GM23248 (cell line): ENCODE measurements at regions not wholly inside any gene's neighbourhood (a gene's known extent, or its start where the extent isn't known, plus 50 kb on each side); places are given as distances from the start of the nearest gene placed in this dataset.
"Not testable (repeated sequence)": the region's sequence is repeated elsewhere in the genome, so short reads cannot be mapped to it uniquely, and the experiment has no call there.

ENCODE experiments used
- DNase-seq: peaks from one replicate; pipeline ENCODE4 v3.0.0-alpha.2; 2015
- H2AFZ ChIP-seq: fragments of 200-600 bp; sonication (generic); 2 replicates; pipeline ENCODE4 v1.6.1; 2016; ENCODE audit warnings: antibody characterized with exemption
- H3F3A ChIP-seq: fragments of 200-600 bp; sonication (generic); 2 replicates; pipeline ENCODE4 v1.6.1; 2016; ENCODE audit warnings: mild to moderate bottlenecking, antibody characterized with exemption, mixed run types; ENCODE audit not compliant: insufficient read depth
- H3K27ac ChIP-seq: fragments of 200-600 bp; sonication (generic); 2 replicates; pipeline ENCODE4 v1.5.1; 2016; ENCODE audit warnings: mild to moderate bottlenecking
- H3K27me3 ChIP-seq: fragments of 200-600 bp; sonication (generic); replicated peaks from 2 replicates; pipeline ENCODE4 v1.6.1; 2016; ENCODE audit warnings: mild to moderate bottlenecking; ENCODE audit not compliant: insufficient read depth
- H3K36me3 ChIP-seq: fragments of 200-600 bp; sonication (generic); 2 replicates; pipeline ENCODE4 v1.6.1; 2016; ENCODE audit warnings: low read depth, mild to moderate bottlenecking
- H3K4me1 ChIP-seq: fragments of 200-600 bp; sonication (generic); 2 replicates; pipeline ENCODE4 v1.6.1; 2016; ENCODE audit warnings: mild to moderate bottlenecking; ENCODE audit not compliant: insufficient read depth
- H3K4me2 ChIP-seq: fragments of 200-600 bp; sonication (generic); one replicate; pipeline ENCODE4 v1.6.1; 2016; ENCODE audit warnings: mild to moderate bottlenecking; ENCODE audit not compliant: unreplicated experiment
- H3K4me3 ChIP-seq: fragments of 200-600 bp; sonication (generic); 2 replicates; pipeline ENCODE4 v1.5.1; 2016; ENCODE audit warnings: mild to moderate bottlenecking
- H3K79me2 ChIP-seq: fragments of 200-600 bp; sonication (generic); 2 replicates; pipeline ENCODE4 v1.6.1; 2016; ENCODE audit warnings: mild to moderate bottlenecking; ENCODE audit not compliant: insufficient read depth
- H3K9ac ChIP-seq: fragments of 200-600 bp; sonication (generic); 2 replicates; pipeline ENCODE4 v1.6.1; 2016; ENCODE audit warnings: mild to moderate bottlenecking
- H3K9me2 ChIP-seq: fragments of 200-600 bp; sonication (generic); 2 replicates; pipeline ENCODE4 v1.6.1; 2016; ENCODE audit warnings: mixed run types, mild to moderate bottlenecking, moderate library complexity; ENCODE audit not compliant: insufficient read depth
- H3K9me3 ChIP-seq: fragments of 200-600 bp; sonication (generic); one replicate; pipeline ENCODE4 v1.6.1; 2017; ENCODE audit warnings: low read depth
- H4K20me1 ChIP-seq: fragments of 200-600 bp; sonication (generic); 2 replicates; pipeline ENCODE4 v1.6.0; 2016; ENCODE audit not compliant: insufficient read depth
- EZH2 ChIP-seq: fragments of 200-600 bp; sonication (generic); IDR thresholded peaks from 2 replicates; pipeline ENCODE4 v1.6.1; 2018; ENCODE audit warnings: antibody characterized with exemption, mild to moderate bottlenecking; ENCODE audit not compliant: insufficient read depth, poor library complexity, severe bottlenecking
- EZH2phosphoT487 ChIP-seq: fragments of 200-600 bp; sonication (generic); IDR thresholded peaks from 2 replicates; pipeline ENCODE4 v1.6.1; 2018; ENCODE audit warnings: antibody characterized with exemption, moderate library complexity, mild to moderate bottlenecking, low read depth; ENCODE audit not compliant: insufficient read depth
- WGBS, 2 experiments: methylation state at CpG; one replicate each; pipeline ENCODE4 v1.1.6; 2015 to 2017; ENCODE audit warnings: low lambda C conversion rate in 2 of 2, low coverage in 1 of 2; ENCODE audit errors: missing lambda C conversion rate in 2 of 2; 5-methylcytosine and 5-hydroxymethylcytosine counted together
- in situ Hi-C: fragments of 300-500 bp; cut with MboI; formaldehyde crosslinking; loops from 2 replicates; pipeline ENCODE4 v1.15.0; 2020

DNA sequence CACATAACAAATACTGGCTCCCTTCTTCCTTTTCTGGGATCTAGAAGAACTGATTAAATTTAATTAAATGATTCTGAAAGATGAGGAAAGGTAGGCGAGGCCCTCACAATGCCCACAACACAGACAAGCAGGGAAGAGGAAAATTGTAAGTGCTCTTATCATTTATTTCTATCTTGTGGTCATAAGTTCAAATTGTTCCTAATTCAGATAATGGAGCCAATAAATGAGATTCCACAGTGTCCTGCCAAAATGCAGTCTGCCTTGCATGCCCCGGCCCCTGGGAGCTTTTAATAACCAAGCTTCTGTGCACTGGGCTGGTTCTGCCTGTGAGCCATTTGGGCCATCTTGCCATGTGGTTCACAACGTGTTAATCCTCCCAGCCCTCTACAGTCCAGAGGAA, 97.0 kb downstream of the CMC2 start:
- Histone ChIP-seq H3K36me3 (no peaks in the 10 kb centered on the region), H3K4me3 (no peak overlapping the region), H3F3A (no peaks in the 10 kb centered on the region), H3K27me3 (no peaks in the 10 kb centered on the region), H3K4me1 (no peaks in the 10 kb centered on the region), H3K4me2 (no peak overlapping the region), H3K27ac (no peak overlapping the region), H3K9ac (no peak overlapping the region), H2AFZ (no peak overlapping the region), H3K9me3 (no peaks in the 10 kb centered on the region), H3K9me2 (no peaks in the 10 kb centered on the region), H4K20me1 (no peaks in the 10 kb centered on the region), H3K79me2 (no peaks in the 10 kb centered on the region)
- no peak for DNase-seq
- in situ Hi-C loops = no loop called here
- TF ChIP-seq EZH2phosphoT487 (no peak), EZH2 (no peak)
- WGBS, 2 experiments = 19 to 22% methylated on average over 3 of the region's 3 CpGs

DNA sequence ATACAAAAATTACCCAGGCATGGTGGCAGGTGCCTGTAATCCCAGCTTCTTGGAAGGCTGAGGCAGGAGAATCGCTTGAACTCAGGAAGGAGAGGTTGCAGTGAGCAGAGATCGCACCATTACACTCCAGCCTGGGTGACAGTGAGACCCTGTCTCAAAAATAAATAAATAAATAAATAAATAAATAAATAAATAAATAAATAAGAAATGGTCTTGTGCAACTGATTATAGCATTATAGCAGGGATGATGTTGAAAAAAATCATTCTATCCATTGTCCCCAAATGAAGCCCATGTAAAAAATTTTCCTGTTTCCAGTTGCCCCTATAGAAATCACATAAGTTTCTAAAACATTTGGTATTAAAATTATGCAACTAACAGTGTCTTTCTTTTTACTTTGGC, 100.5 kb downstream of the CMC2 start:
- H4K20me1 ChIP-seq, H3K4me2 ChIP-seq, H3K9me3 ChIP-seq, H3K9ac ChIP-seq, H3K4me1 ChIP-seq, H3K27ac ChIP-seq, H3K4me3 ChIP-seq, H3K27me3 ChIP-seq, H3F3A ChIP-seq, H3K9me2 ChIP-seq, H3K36me3 ChIP-seq, H3K79me2 ChIP-seq, in situ Hi-C loops, H2AFZ ChIP-seq, DNase-seq: not testable (repeated sequence)
- WGBS, 2 experiments = 77 to 78% methylated on average over 2 of the region's 2 CpGs

DNA sequence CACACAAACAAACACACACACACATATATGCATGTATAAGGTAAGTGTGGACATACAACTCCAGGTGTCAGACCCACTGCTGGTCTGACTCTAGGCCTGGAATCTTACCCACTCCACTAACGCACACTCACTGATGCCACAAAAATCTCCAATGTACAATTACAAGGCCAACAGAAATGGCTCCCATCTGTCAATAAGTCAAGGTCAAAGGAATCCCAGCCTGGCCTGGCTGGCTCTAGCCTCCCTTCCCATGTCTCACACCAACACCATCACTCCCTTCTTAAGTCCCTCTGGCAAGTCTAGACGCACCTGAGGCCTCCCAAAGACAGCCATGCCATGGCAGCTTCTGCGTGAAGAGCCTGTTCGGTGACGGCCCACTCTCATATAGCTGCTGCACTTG, 99.2 kb upstream of the CDYL2 start:
- H3K36me3 ChIP-seq = no peaks in the 10 kb centered on the region
- no peak overlapping the region for H3K4me3 ChIP-seq
- no peaks in the 10 kb centered on the region for H3F3A ChIP-seq
- no peak overlapping the region for H3K4me2 ChIP-seq
- H3K4me1 ChIP-seq = no peaks in the 10 kb centered on the region
- H3K79me2 ChIP-seq = no peaks in the 10 kb centered on the region
- H3K27me3 ChIP-seq = no peaks in the 10 kb centered on the region
- H3K9me2 ChIP-seq = no peaks in the 10 kb centered on the region
- H3K9ac ChIP-seq = no peak overlapping the region
- 84 to 87% methylated on average over 5 of the region's 5 CpGs for WGBS, 2 experiments
- H3K27ac ChIP-seq = no peak overlapping the region
- DNase-seq = no peak
- H4K20me1 ChIP-seq = no peaks in the 10 kb centered on the region
- H3K9me3 ChIP-seq = no peaks in the 10 kb centered on the region
- no peak overlapping the region for H2AFZ ChIP-seq
- in situ Hi-C loops = no loop called here
- TF ChIP-seq EZH2phosphoT487 (no peak), EZH2 (no peak)

DNA sequence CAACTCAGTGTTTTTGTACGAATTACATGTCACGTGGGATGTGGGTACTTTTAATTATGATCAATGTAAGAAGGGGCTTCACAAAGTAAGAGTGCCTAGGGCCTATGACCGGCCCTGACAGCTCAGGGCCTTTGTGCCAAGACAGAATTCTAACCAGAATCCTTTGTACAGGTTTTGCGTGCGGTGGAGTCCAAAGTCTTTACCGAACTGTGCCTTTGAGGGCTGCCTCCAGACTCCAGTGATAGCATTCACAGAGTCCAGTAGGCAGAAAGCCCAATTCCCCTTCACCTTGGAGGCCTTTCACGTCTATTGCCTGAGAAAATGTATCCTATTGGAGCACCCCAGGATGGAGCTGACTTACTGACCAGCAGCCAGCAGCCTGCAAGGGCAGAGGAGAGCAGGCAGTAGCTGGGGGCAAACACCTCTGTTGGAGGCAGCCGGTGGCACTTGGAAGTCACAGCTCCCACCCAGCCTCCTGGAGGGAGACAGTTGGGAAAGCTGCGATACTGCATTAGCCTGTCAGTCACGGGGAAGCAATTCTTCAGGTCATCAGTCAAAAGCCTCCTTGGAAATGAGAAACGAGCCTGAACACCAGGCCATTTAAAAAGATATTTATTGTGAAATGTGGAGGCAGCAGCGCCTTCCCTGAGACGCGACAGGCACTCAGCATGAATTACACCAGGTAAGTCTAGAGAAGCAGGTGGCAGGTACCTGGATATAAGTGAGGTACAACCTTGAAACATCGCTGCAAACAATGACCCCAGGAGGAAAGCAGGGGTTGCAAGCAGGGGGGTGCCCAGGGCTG, 98.1 kb upstream of the CDYL2 start:
- in situ Hi-C loops = no loop called here
- Histone ChIP-seq H4K20me1 (no peaks in the 10 kb centered on the region), H3K9ac (no peak overlapping the region), H3K4me3 (no peak overlapping the region), H3K79me2 (no peaks in the 10 kb centered on the region), H3K4me2 (no peak overlapping the region), H3F3A (no peaks in the 10 kb centered on the region), H3K27me3 (no peaks in the 10 kb centered on the region), H3K27ac (no peak overlapping the region), H3K36me3 (no peaks in the 10 kb centered on the region), H2AFZ (no peak overlapping the region), H3K9me3 (no peaks in the 10 kb centered on the region), H3K4me1 (no peaks in the 10 kb centered on the region), H3K9me2 (no peaks in the 10 kb centered on the region)
- 71 to 72% methylated on average over 15 of the region's 15 CpGs for WGBS, 2 experiments
- TF ChIP-seq EZH2 = no peak
- TF ChIP-seq EZH2phosphoT487 = no peak
- no peak for DNase-seq

DNA sequence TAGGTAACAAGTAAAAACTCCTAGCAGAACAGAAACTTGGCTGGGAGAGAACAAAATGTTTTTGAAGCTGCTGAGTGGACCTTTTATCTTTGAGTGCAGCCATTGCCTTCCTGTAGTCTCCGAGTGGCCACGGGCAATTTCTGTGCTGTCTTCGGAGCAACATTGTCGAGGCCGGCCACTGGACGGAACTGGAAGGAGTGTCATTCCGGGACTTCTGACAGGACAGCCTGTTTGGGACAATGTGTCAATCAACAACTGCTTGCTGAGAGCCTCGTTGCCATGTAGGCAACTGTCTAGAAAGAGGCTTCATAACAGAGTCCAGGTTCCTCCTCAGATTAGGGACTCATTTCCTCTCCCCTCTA, 96.2 kb upstream of the CDYL2 start:
- DNase-seq = no peak
- Histone ChIP-seq H3K9ac (no peak overlapping the region), H4K20me1 (no peaks in the 10 kb centered on the region), H3K36me3 (no peaks in the 10 kb centered on the region), H3K4me1 (no peaks in the 10 kb centered on the region), H3K27me3 (no peaks in the 10 kb centered on the region), H3K9me3 (no peaks in the 10 kb centered on the region), H3K9me2 (no peaks in the 10 kb centered on the region), H3F3A (no peaks in the 10 kb centered on the region), H3K4me2 (no peak overlapping the region), H3K27ac (no peak overlapping the region), H3K79me2 (no peaks in the 10 kb centered on the region), H3K4me3 (no peak overlapping the region), H2AFZ (no peak overlapping the region)
- TF ChIP-seq EZH2phosphoT487 (no peak), EZH2 (no peak)
- in situ Hi-C loops = no loop called here
- WGBS, 2 experiments = 84 to 87% methylated on average over 8 of the region's 8 CpGs
